Adrenal gland (tissue), 5 donors: ENCODE measurements at regions not wholly inside any gene's neighbourhood (a gene's known extent, or its start where the extent isn't known, plus 50 kb on each side); places are given as distances from the start of the nearest gene placed in this dataset.

Experiments
- CTCF ChIP-seq, 6 experiments: fragments of 450-650 bp in 4 of 6; fragments of 200-600 bp in 2 of 6; sonication (generic) in 1 of 6; IDR thresholded peaks; 1 replicate in 5 of 6; 2 replicates in 1 of 6; pipeline versions ENCODE4 v1.5.1 to v1.8.0; 2016 to 2021; ENCODE audit warnings: antibody characterized with exemption in 6 of 6, mild to moderate bottlenecking in 2 of 6, moderate library complexity in 1 of 6
- POLR2A ChIP-seq, 2 donors: fragments of 450-650 bp; IDR thresholded peaks; one replicate each; pipeline ENCODE4 v1.6.1; 2017; ENCODE audit warnings: antibody characterized with exemption in 2 of 2, mild to moderate bottlenecking in 2 of 2, moderate library complexity in 1 of 2
- donor health status: DM: no; HTN: no; CAD: no.

GRCh38 chr11:42819126-42819525 is 492.7 kb upstream of the API5 start:
- TF ChIP-seq CTCF (IDR thresholded peaks at IDR 0.05) = no peak
- TF ChIP-seq POLR2A (IDR thresholded peaks at IDR 0.05) = no peak
